Fibroblast of skin of scalp (primary cell): ENCODE measurements at regions not wholly inside any gene's neighbourhood (a gene's known extent, or its start where the extent isn't known, plus 50 kb on each side); places are given as distances from the start of the nearest gene placed in this dataset.
A peak's percentile ranks its signal among the peaks of the same experiment; 100 is the strongest.

Experiments used
- DNase-seq: peaks from one replicate; pipeline ENCODE4 v3.0.0-alpha.2; 2013

GRCh38 chr6:146886587-146887446 is 288.0 kb downstream of the ADGB start:
- DNase-seq = no peak

DNA sequence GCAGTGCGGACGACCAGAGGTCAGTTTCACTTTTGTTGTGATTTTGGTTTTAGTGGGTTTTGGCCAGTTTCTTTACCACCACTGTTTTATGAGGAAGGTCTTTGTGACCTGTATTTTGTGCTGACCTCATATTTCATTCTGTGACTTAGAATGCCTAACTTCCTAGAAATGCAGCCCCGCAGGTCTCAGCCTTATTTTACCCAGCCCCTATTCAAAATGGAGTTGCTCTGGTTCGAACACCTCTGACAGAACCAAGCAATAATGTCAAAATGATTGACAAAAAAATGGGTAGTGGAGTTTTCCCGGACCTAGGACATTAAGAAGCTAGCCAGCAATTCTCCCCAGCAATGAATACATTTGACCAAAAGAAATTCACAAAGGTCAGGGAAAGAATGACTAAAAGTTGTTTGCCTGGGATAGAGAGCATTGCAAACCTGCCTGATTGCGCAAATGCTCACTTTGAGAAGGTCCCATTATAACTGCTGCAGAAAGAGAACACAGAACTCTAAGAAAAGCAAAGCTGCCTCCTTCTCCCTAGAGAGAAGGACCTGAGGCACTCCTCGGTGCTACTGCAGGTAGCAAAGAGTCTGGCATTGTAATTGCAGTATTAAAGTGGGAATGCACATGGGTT is 288.8 kb downstream of the ADGB start:
- no peak for DNase-seq

DNA sequence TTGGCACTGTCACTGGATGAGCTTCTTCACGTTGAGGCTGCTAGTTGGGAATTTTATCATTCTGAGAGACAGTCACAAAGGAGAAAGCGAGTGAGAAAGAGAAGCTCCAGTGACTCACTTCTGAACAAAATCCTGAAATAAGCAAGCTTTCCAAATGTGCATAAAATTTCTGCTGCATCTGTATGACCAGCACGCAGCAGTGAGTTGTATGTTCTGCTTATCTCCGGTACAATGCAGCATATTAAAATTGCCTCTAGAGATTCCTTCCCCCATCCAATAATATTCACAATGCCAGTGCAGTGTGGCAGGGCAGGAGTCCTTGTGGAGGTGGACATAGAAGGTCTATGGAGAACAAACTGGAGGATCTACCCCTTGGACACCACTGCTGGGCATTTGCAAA is 290.5 kb downstream of the ADGB start:
- no peak for DNase-seq

- no peak for DNase-seq
Measured at GRCh38 chr6:146890172-146890571, 291.4 kb downstream of the ADGB start.

DNA sequence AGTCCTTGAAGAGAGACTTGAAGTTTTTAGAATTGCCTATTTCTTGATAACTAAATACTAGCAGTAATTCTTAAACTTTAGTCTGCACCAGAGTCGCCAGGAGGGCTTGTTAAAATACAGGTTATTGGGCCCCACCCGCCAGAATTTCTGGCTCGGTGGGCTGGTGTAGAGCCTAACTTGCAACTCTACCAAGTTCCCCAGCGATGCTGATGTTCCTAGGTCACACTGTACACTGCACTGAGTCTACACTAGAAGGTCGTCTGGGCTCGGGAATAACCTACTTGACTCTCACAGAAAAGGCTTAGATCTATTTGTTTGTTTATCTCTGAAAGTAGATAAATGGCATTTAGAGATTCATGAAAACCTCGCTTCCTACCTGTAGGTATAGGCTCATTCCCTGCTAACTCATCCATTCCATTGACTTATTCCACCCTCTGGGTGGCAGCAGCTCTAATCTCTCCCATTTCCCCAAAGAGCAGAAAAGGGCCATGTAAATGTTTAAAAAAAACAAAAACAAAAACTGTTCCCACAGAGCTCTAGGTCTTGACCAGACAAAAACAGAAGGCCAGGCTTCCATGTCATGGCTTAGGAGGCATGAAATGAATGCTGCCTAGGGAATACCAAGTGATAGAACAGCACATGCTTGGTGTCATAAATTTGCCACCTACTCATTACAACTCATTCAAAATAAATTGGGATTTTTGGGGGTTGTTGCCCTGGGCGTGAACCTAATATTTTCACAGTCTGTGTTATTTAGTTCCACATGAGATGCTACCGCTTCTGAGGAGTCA is 292.1 kb downstream of the ADGB start:
- DNase-seq = peak; percentile 26

GRCh38 chr6:146891615-146892265 is 293.0 kb downstream of the ADGB start:
- peak; percentile 24 for DNase-seq

DNA sequence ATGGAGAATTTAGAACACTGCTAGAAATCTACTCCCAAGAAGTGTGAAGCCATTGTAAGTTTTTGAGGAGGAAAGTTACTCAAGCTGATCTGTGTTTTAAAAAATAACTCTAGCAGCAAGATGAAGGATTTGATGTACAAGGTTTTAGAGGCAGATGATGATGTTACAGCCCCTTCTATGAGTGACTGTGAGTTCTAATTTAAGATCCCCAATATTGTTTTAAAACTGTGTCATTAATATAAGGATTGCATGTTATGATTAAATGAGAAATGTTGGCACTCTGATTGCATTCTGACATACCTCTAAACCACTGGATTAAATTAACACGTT is 293.5 kb downstream of the ADGB start:
- DNase-seq = no peak

GRCh38 chr6:146892613-146893401 is 294.0 kb downstream of the ADGB start:
- DNase-seq = peak; percentile 79

DNA sequence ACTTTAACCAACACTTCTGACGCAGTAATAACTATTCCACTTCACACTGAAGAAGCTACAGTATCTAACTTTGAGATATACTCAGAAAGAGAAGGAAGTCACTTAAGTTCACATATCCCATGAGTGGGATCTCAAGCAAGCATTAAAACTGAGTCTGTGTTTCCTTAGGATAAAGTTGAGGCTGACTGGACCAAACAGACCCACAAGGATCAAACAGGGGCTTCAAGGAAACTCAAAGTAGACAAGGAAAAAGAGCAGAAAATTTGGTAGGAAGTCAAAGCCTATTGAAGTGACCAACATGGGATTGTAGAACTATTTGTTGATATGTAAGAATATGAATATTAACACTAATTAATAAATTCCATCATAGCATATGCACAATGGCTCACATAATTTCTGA is 294.9 kb downstream of the ADGB start:
- no peak for DNase-seq

DNA sequence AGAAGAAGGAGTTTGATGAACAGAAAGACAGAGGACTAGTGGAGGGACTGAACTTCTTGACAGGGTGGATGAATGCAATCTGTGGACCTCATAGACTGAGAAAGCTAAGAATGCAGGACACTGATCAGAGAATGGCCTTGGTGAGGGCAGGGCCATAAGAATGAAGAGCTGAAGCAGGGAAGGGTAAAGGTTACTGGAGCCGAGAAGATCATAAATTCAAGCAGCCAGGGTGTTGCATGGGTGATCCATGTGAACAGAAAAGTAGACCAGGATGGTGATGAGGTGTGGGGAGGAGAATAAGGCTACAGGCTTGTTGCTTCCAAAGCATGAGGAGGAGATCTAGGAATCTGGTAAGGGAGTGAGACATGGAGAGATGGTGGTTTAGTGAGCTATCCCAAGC is 295.9 kb downstream of the ADGB start:
- no peak for DNase-seq

- DNase-seq = no peak
Measured at GRCh38 chr6:146895101-146895771, 296.5 kb downstream of the ADGB start.

DNA sequence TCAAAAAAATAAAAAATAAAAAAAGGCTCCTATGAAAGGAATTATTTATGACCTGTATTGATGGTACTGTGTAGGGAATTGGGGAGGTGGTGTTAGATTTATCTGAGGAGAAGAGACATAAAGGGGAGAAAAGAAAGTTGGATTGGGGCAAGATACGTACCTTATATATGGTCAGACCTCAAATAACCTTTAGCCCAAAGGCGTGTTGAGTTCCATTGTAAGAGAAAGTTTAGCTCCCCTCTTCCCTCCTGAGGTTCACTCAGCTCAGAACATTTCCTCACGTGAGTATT is 296.9 kb downstream of the ADGB start:
- no peak for DNase-seq

- DNase-seq = no peak
Measured at GRCh38 chr6:146896062-146896813, 297.5 kb downstream of the ADGB start.

DNA sequence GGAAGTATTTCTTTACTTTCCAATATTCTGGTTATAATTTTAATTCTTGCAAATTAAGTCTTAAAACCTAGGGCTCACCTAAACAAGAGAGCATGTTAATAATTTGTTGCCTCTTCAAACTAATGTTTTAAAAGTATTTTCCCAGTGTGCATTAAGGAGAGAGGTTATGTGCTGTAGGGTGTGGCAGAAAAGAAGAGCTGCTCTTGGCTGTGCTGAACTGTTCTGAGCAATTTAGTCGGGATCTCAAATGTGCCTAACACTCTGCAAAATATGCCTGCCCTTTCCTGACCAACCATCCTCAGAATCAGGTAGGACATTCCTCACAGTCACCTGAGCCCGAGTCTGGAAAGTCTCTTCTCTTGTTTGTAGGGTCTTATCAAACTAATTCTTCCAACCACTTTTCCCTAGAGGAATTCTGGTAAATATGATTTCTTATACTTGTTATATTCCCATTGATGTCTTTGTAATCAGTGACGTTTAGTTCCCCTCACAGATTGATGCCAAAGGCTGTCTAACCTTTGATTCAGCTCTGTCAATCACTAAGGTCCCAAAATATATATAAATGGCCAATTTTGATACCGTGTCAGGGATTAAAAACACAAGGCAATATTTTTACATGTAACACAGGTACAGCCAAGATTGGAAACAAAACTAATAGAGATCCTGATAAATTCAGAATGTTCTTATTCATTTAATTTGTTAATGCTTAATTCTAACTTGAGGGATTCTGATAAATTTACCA is 298.4 kb downstream of the ADGB start:
- DNase-seq = no peak

- DNase-seq = no peak
Measured at GRCh38 chr6:146898069-146898887, 299.5 kb downstream of the ADGB start.

- no peak for DNase-seq
Measured at GRCh38 chr6:146898888-146899227, 300.1 kb downstream of the ADGB start.

DNA sequence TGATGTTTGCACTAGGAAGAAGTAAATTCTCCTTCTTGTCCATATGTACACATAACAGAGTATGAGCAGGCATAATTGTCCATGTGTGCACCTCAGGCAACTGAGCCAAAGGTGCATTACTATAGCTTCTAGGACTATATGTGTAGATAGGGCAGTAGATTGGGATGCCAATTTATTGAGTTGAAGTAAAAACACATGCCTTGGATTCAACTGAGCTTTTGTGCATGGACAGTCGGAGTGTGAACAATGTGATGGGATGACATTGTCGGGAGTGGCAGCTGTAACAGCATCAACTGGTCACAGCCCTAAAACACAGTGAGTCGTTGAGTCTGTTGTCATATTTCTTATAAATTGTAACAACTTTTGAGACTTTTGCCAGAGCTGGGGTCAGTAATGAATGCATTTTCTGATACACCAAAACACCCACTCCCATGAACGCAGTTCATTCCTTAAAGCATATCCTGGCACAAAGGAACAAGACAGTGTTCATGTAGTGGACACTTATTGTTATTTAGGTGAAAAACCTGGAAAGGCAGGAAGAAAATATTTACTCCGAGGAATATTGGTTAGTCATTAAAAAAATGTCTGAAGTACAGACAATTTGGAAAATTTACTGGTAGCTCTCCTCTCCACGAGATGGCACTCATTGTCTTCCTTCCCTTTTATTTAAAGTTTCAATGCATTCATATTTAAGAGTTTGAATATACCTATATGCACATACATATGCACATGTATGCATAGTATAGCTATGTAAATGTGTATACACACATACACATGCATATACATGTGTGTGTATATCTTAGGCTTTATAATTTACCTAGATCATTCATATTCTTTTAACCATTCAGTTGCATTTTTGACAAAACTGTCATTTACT is 302.0 kb upstream of the STXBP5 start:
- peak; percentile 42 for DNase-seq

DNA sequence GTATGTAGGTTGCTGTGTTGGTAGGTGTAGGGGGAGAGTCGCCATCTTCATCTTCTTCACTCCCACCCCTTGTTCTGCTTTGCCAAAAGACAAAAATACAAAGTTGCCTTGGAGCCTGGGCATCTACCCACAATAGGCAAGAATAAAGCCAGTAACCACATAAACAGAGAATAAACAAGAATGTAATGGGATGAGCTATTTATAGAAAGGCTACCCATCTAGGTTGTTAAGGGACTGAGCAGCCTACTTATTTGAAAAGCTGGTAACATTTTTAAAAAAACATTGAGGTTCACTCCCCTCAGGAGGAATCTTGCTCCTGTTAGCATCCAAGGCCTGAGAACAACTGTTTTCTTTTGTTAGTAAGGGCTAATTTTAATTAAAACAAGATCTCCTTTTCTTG is 301.4 kb upstream of the STXBP5 start:
- DNase-seq = peak; percentile 30

GRCh38 chr6:146903451-146903850 is 300.8 kb upstream of the STXBP5 start:
- no peak for DNase-seq
